Caco-2 (cell line): ENCODE measurements at regions not wholly inside any gene's neighbourhood (a gene's known extent, or its start where the extent isn't known, plus 50 kb on each side); places are given as distances from the start of the nearest gene placed in this dataset.
"Not testable (repeated sequence)": the region's sequence is repeated elsewhere in the genome, so short reads cannot be mapped to it uniquely, and the experiment has no call there.

Experiments
- BruUV-seq: library from RNA; stranded (reverse); fragments of 400-500 nt; replicated peaks from 2 replicates; lab custom pipeline; 2021; lab: Mats Ljungman, UMichigan
- CTCF ChIA-PET: fragments of 300-600 bp; sonication (Branson Sonifier 250); formaldehyde crosslinking; loops from one replicate; lab custom pipeline; 2022; ENCODE audit warnings: antibody characterized with exemption; lab: Charles Lee
- POLR2A ChIA-PET: fragments of 300-600 bp; sonication (Branson Sonifier 250); formaldehyde crosslinking; loops from one replicate; lab custom pipeline; 2022; ENCODE audit warnings: antibody characterized with exemption; lab: Charles Lee
- DNase-seq, 2 experiments: peaks; one replicate each; pipeline versions ENCODE4 v3.0.0 to v3.0.0-alpha.2; 2020 to 2022
- H3K27me3 ChIP-seq: replicated peaks from 2 replicates; pipeline ENCODE4 v1.6.0; 2011; ENCODE audit warnings: low read length; ENCODE audit not compliant: control insufficient read depth, insufficient read depth
- H3K36me3 ChIP-seq: 2 replicates; pipeline ENCODE4 v1.5.1; 2011; ENCODE audit warnings: low read length; ENCODE audit not compliant: control insufficient read depth, insufficient read depth
- H3K4me1 ChIP-seq: fragments of 250-450 bp; sonication (Bioruptor Pico); 2 replicates; pipeline ENCODE4 v1.5.1; 2020; ENCODE audit warnings: mild to moderate bottlenecking
- H3K4me3 ChIP-seq: 2 replicates; pipeline ENCODE4 v1.5.1; 2011; ENCODE audit warnings: low read depth, mild to moderate bottlenecking, control low read depth, low read length
- H3K9me3 ChIP-seq: fragments of 250-450 bp; sonication (Bioruptor Pico); 2 replicates; pipeline ENCODE4 v1.5.1; 2020; ENCODE audit warnings: mild to moderate bottlenecking, moderate library complexity
- H3K27ac Mint-ChIP-seq: one replicate; pipeline ENCODE4 v1.8.0; 2022; ENCODE audit warnings: mixed read lengths; ENCODE audit not compliant: unreplicated experiment
- H3K27me3 Mint-ChIP-seq: one replicate; pipeline ENCODE4 v1.8.0; 2022; ENCODE audit warnings: mixed read lengths; ENCODE audit not compliant: insufficient read depth, unreplicated experiment
- H3K36me3 Mint-ChIP-seq: one replicate; pipeline ENCODE4 v1.8.0; 2022; ENCODE audit warnings: mild to moderate bottlenecking, mixed read lengths; ENCODE audit not compliant: insufficient read depth, unreplicated experiment
- H3K4me1 Mint-ChIP-seq: one replicate; pipeline ENCODE4 v1.8.0; 2022; ENCODE audit warnings: low read depth, mixed read lengths; ENCODE audit not compliant: unreplicated experiment
- H3K4me3 Mint-ChIP-seq: one replicate; pipeline ENCODE4 v1.8.0; 2022; ENCODE audit warnings: mild to moderate bottlenecking, moderate library complexity, mixed read lengths; ENCODE audit not compliant: unreplicated experiment
- H3K9me3 Mint-ChIP-seq: one replicate; pipeline ENCODE4 v1.8.0; 2022; ENCODE audit warnings: mixed read lengths; ENCODE audit not compliant: unreplicated experiment
- intact Hi-C: fragments of 100-400 bp; cut with micrococcal nuclease; formaldehyde crosslinking; loops from one replicate; pipeline ENCODE4 v1.10.0; 2022; ENCODE audit not compliant: unreplicated experiment
- TF ChIP-seq, protein P1 (sequence below), 2 experiments: fragments of 200-600 bp in 1 of 2; IDR thresholded peaks; 1 replicate in 1 of 2; 2 replicates in 1 of 2; pipeline versions ENCODE4 v1.5.1 to v1.8.0; 2011 to 2022; ENCODE audit warnings: antibody characterized with exemption in 1 of 2, control low read depth in 1 of 2, inconsistent platforms in 1 of 2, low read depth in 1 of 2, low read length in 1 of 2, mild to moderate bottlenecking in 1 of 2, moderate library complexity in 1 of 2; ENCODE audit not compliant: insufficient read depth in 1 of 2, severe bottlenecking in 1 of 2, unreplicated experiment in 1 of 2

GRCh38 chr12:84161296-84161695 is 751.3 kb downstream of the SLC6A15 start:
- ChIA-PET CTCF (no interaction called here), POLR2A (no interaction called here)
- Mint-ChIP-seq H3K4me3 (no peak overlapping the region), H3K36me3 (no peaks in the 10 kb centered on the region), H3K27me3 (no peaks in the 10 kb centered on the region), H3K4me1 (no peaks in the 10 kb centered on the region), H3K27ac (no peak overlapping the region), H3K9me3 (no peaks in the 10 kb centered on the region)
- H3K4me1 ChIP-seq = no peaks in the 10 kb centered on the region
- DNase-seq = no peak
- H3K36me3 ChIP-seq = no peaks in the 10 kb centered on the region
- H3K27me3 ChIP-seq = no peaks in the 10 kb centered on the region
- intact Hi-C loops = no loop called here
- no peaks in the 10 kb centered on the region for H3K9me3 ChIP-seq
- TF ChIP-seq, protein P1, sequence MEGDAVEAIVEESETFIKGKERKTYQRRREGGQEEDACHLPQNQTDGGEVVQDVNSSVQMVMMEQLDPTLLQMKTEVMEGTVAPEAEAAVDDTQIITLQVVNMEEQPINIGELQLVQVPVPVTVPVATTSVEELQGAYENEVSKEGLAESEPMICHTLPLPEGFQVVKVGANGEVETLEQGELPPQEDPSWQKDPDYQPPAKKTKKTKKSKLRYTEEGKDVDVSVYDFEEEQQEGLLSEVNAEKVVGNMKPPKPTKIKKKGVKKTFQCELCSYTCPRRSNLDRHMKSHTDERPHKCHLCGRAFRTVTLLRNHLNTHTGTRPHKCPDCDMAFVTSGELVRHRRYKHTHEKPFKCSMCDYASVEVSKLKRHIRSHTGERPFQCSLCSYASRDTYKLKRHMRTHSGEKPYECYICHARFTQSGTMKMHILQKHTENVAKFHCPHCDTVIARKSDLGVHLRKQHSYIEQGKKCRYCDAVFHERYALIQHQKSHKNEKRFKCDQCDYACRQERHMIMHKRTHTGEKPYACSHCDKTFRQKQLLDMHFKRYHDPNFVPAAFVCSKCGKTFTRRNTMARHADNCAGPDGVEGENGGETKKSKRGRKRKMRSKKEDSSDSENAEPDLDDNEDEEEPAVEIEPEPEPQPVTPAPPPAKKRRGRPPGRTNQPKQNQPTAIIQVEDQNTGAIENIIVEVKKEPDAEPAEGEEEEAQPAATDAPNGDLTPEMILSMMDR (IDR thresholded peaks at IDR 0.05; ENCODE audit: insufficient read depth in 1 of 2, low read depth in 1 of 2, low read length in 1 of 2, severe bottlenecking in 1 of 2, unreplicated experiment in 1 of 2) = no peak
- BruUV-seq = no TSS peak
- H3K4me3 ChIP-seq = no peak overlapping the region

GRCh38 chr12:84159260-84159659 is 753.3 kb downstream of the SLC6A15 start:
- Histone ChIP-seq H3K36me3 (no peaks in the 10 kb centered on the region), H3K9me3 (no peaks in the 10 kb centered on the region), H3K4me3 (no peak overlapping the region), H3K4me1 (no peaks in the 10 kb centered on the region), H3K27me3 (no peaks in the 10 kb centered on the region)
- ChIA-PET POLR2A (no interaction called here), CTCF (no interaction called here)
- H3K27me3 Mint-ChIP-seq = no peaks in the 10 kb centered on the region
- no peaks in the 10 kb centered on the region for H3K36me3 Mint-ChIP-seq
- no peak overlapping the region for H3K4me3 Mint-ChIP-seq
- BruUV-seq = no TSS peak
- no peaks in the 10 kb centered on the region for H3K9me3 Mint-ChIP-seq
- DNase-seq = no peak
- intact Hi-C loops = no loop called here
- TF ChIP-seq, protein P1 (IDR thresholded peaks at IDR 0.05; ENCODE audit: insufficient read depth in 1 of 2, low read depth in 1 of 2, low read length in 1 of 2, severe bottlenecking in 1 of 2, unreplicated experiment in 1 of 2) = no peak
- no peak overlapping the region for H3K27ac Mint-ChIP-seq
- H3K4me1 Mint-ChIP-seq = no peaks in the 10 kb centered on the region

DNA sequence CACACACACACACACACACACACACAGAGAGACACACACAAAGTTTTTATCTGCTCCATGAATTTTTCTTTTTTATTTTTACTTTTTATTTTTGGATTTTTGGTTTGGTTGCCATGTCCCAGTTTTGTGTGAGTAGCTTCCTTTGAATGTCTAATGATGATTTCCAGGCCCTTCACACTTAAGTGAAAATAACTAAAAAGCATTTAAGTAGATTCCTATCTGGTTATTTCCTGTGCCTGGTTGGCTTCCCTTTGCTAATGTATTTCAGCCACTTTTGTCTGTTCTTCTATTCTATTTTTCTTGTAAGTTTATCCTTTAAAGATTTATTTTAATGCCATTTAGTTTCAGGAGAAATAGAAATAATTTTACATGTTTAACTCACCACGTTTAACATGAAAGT is 755.4 kb downstream of the SLC6A15 start:
- Mint-ChIP-seq H3K9me3 (no peaks in the 10 kb centered on the region), H3K4me3 (no peak overlapping the region), H3K4me1 (no peaks in the 10 kb centered on the region), H3K27ac (no peak overlapping the region), H3K36me3 (no peaks in the 10 kb centered on the region), H3K27me3 (no peaks in the 10 kb centered on the region)
- Histone ChIP-seq H3K9me3 (no peaks in the 10 kb centered on the region), H3K4me3 (no peak overlapping the region), H3K4me1 (no peaks in the 10 kb centered on the region), H3K27me3 (no peaks in the 10 kb centered on the region), H3K36me3 (no peaks in the 10 kb centered on the region)
- DNase-seq = no peak
- CTCF ChIA-PET = no interaction called here
- intact Hi-C loops = no loop called here
- TF ChIP-seq, protein P1 (IDR thresholded peaks at IDR 0.05; ENCODE audit: insufficient read depth in 1 of 2, low read depth in 1 of 2, low read length in 1 of 2, severe bottlenecking in 1 of 2, unreplicated experiment in 1 of 2) = no peak
- BruUV-seq = no TSS peak
- POLR2A ChIA-PET = no interaction called here

DNA sequence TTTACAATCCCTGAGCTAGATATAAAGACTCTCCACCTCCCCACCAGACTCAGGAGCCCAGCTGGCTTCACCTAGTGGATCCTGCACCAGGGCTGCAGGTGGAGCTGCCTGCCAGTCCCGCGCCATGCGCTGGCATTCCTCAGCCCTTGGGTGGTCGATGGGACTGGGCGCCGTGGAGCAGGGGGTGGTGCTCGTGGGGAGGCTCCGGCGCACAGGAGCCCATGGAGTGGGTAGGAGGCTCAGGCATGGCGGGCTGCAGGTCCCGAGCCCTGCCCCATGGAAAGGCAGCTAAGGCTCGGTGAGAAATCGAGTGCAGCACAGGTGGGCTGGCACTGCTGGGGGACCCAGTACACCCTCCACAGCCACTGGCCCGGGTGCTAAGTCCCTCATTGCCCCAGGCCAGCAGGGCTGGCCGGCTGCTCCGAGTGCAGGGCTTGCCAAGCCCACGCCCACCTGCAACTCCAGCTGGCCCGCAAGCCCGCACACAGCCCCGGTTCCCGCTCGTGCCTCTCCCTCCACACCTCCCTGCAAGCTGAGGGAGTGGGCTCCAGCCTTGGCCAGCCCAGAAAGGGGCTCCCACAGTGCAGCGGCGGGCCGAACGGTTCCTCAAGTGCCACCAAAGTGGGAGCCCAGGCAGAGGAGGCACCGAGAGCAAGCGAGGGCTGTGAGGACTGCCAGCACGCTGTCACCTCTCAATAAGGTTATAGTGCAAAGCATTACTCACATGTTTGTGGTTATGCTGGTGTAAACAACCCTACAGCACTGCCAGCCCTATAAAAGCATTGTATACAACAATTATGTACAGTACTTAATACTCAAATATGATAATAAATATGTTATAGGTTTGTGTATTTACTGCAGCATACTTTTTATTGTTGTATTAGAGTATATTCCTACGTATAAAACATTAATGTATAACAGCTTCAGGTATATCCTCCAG is 757.3 kb downstream of the SLC6A15 start:
- H3K36me3 Mint-ChIP-seq, H3K9me3 Mint-ChIP-seq, H3K27me3 ChIP-seq, H3K4me1 ChIP-seq, H3K4me3 Mint-ChIP-seq, H3K4me1 Mint-ChIP-seq, H3K36me3 ChIP-seq, intact Hi-C loops, CTCF ChIA-PET, H3K27me3 Mint-ChIP-seq, POLR2A ChIA-PET, H3K27ac Mint-ChIP-seq, DNase-seq, H3K4me3 ChIP-seq, H3K9me3 ChIP-seq, BruUV-seq: not testable (repeated sequence)

- H3K36me3 Mint-ChIP-seq, H3K4me1 Mint-ChIP-seq, intact Hi-C loops, H3K4me3 Mint-ChIP-seq, H3K36me3 ChIP-seq, BruUV-seq, DNase-seq, H3K27ac Mint-ChIP-seq, H3K27me3 ChIP-seq, H3K27me3 Mint-ChIP-seq, H3K9me3 ChIP-seq, H3K4me1 ChIP-seq, POLR2A ChIA-PET, CTCF ChIA-PET, H3K4me3 ChIP-seq: not testable (repeated sequence)
- H3K9me3 Mint-ChIP-seq = peaks cover 10% of the 10 kb centered on the region
Measured at GRCh38 chr12:84154439-84154990, 758.1 kb downstream of the SLC6A15 start.
